A673 (cell line): ENCODE measurements at regions not wholly inside any gene's neighbourhood (a gene's known extent, or its start where the extent isn't known, plus 50 kb on each side); places are given as distances from the start of the nearest gene placed in this dataset.

Experiments used
- EZH2 ChIP-seq: fragments of 200-600 bp; sonication (generic); IDR thresholded peaks from 2 replicates; pipeline ENCODE4 v1.6.1; 2017; ENCODE audit warnings: borderline replicate concordance, low read depth, mild to moderate bottlenecking, mixed read lengths, antibody characterized with exemption, low read length; ENCODE audit not compliant: poor library complexity, severe bottlenecking
- TF ChIP-seq, protein P1 (sequence below): fragments of 300-800, 200-600 bp; sonication (generic); conservative IDR thresholded peaks from 2 replicates; pipeline ENCODE4 v1.5.1; 2017; ENCODE audit warnings: low read depth, mild to moderate bottlenecking, antibody characterized with exemption, low read length, moderate library complexity, mixed read lengths

- TF ChIP-seq, protein P1, sequence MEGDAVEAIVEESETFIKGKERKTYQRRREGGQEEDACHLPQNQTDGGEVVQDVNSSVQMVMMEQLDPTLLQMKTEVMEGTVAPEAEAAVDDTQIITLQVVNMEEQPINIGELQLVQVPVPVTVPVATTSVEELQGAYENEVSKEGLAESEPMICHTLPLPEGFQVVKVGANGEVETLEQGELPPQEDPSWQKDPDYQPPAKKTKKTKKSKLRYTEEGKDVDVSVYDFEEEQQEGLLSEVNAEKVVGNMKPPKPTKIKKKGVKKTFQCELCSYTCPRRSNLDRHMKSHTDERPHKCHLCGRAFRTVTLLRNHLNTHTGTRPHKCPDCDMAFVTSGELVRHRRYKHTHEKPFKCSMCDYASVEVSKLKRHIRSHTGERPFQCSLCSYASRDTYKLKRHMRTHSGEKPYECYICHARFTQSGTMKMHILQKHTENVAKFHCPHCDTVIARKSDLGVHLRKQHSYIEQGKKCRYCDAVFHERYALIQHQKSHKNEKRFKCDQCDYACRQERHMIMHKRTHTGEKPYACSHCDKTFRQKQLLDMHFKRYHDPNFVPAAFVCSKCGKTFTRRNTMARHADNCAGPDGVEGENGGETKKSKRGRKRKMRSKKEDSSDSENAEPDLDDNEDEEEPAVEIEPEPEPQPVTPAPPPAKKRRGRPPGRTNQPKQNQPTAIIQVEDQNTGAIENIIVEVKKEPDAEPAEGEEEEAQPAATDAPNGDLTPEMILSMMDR, result no peak
- TF ChIP-seq EZH2, result no peak
Observed at GRCh38 chr15:91547356-91547755, 306.2 kb upstream of the SLCO3A1 start.
